Dermis blood vessel endothelial cell (primary cell): ENCODE measurements at regions not wholly inside any gene's neighbourhood (a gene's known extent, or its start where the extent isn't known, plus 50 kb on each side); places are given as distances from the start of the nearest gene placed in this dataset.

Experiments
- DNase-seq: peaks from one replicate; pipeline ENCODE4 v3.0.0; 2010

- DNase-seq, result no peak
Measured at GRCh38 chr11:95508219-95508890, 277.4 kb upstream of the SESN3 start.

GRCh38 chr11:95507794-95508193 is 276.8 kb upstream of the SESN3 start:
- DNase-seq, result peak; percentile 2

GRCh38 chr11:95506777-95507176 is 275.8 kb upstream of the SESN3 start:
- no peak for DNase-seq

GRCh38 chr11:95505927-95506426 is 275.0 kb upstream of the SESN3 start:
- DNase-seq, result no peak

- no peak for DNase-seq
Measured at GRCh38 chr11:95503047-95503446, 272.0 kb upstream of the SESN3 start.

GRCh38 chr11:95502522-95502921 is 271.5 kb upstream of the SESN3 start:
- no peak for DNase-seq

- no peak for DNase-seq
Measured at GRCh38 chr11:95501761-95502266, 270.8 kb upstream of the SESN3 start.

- no peak for DNase-seq
Measured at GRCh38 chr11:95500466-95500865, 269.5 kb upstream of the SESN3 start.

GRCh38 chr11:95499516-95500135 is 268.6 kb upstream of the SESN3 start:
- DNase-seq, result no peak

GRCh38 chr11:95498722-95499425 is 267.9 kb upstream of the SESN3 start:
- DNase-seq, result no peak

GRCh38 chr11:95496901-95497300 is 265.9 kb upstream of the SESN3 start:
- no peak for DNase-seq

GRCh38 chr11:95495706-95496105 is 264.7 kb upstream of the SESN3 start:
- no peak for DNase-seq

GRCh38 chr11:95494856-95495255 is 263.9 kb upstream of the SESN3 start:
- DNase-seq, result no peak

GRCh38 chr11:95494167-95494566 is 263.2 kb upstream of the SESN3 start:
- no peak for DNase-seq

- no peak for DNase-seq
Measured at GRCh38 chr11:95490625-95491024, 259.6 kb upstream of the SESN3 start.

- DNase-seq, result no peak
Measured at GRCh38 chr11:95487938-95488337, 256.9 kb upstream of the SESN3 start.

- DNase-seq, result no peak
Measured at GRCh38 chr11:95487391-95487790, 256.4 kb upstream of the SESN3 start.

- no peak for DNase-seq
Measured at GRCh38 chr11:95486979-95487378, 256.0 kb upstream of the SESN3 start.

GRCh38 chr11:95486466-95486865 is 255.5 kb upstream of the SESN3 start:
- DNase-seq, result no peak

GRCh38 chr11:95485115-95485900 is 254.3 kb upstream of the SESN3 start:
- no peak for DNase-seq

GRCh38 chr11:95483339-95483738 is 252.3 kb upstream of the SESN3 start:
- DNase-seq, result no peak

- no peak for DNase-seq
Measured at GRCh38 chr11:95478003-95478402, 247.0 kb upstream of the SESN3 start.

GRCh38 chr11:95469258-95469657 is 238.3 kb upstream of the SESN3 start:
- DNase-seq, result no peak
